OCI-LY1 (cell line): ENCODE measurements at regions not wholly inside any gene's neighbourhood (a gene's known extent, or its start where the extent isn't known, plus 50 kb on each side); places are given as distances from the start of the nearest gene placed in this dataset.

Experiments used
- EZH2 ChIP-seq: fragments of 200-600 bp; sonication (generic), shearing (Covaris generic); IDR thresholded peaks from 2 replicates; pipeline ENCODE4 v1.8.0; 2017; ENCODE audit warnings: borderline replicate concordance, mixed run types, mild to moderate bottlenecking, antibody characterized with exemption, low read length, moderate library complexity, mixed read lengths
- TF ChIP-seq, protein P1 (sequence below): fragments of 200-600 bp; sonication (generic), shearing (Covaris generic); IDR thresholded peaks from 2 replicates; pipeline ENCODE4 v1.5.1; 2017; ENCODE audit warnings: mild to moderate bottlenecking, antibody characterized with exemption, low read length, moderate library complexity, mixed read lengths

DNA sequence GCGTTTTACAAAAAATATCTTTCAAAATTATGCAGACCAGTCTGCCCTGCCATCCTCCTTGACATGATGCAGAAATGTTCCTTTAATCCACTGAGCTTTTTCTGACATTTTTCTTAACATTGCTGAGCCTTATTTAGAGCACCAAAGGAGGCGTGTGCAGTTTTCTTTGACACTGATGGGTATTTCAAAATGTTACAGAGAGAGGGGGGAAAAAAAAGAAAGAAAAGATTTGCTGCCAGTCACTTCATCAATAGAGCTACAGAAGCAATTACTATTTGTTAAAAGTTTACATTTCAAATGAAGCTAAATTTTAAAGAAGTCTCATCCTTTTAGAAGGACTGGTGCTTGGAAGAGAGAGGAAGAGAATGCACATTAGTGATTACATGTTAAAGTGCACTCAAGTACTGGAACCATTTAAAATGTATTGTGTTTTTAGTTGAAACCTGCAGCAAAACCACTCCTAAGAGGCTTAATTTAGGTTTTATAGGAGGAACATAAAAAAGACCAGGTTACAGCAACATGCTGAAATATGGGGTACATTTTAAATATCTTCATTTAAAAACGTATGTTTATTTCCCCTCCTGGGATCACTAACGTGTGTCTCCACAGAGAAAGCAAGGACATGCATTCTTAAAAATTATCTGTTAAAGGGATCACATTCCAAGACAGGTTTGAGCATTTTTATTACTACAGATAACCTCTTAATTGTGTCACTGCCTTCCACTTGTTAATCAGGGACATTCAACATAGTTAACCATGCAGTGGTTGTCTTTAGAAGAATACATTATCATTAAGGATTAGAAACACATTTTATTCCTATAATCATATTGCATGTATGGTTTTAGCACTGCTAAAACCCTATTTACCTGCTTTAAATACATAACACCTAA is 258.4 kb downstream of the MEIS1 start:
- TF ChIP-seq, protein P1, sequence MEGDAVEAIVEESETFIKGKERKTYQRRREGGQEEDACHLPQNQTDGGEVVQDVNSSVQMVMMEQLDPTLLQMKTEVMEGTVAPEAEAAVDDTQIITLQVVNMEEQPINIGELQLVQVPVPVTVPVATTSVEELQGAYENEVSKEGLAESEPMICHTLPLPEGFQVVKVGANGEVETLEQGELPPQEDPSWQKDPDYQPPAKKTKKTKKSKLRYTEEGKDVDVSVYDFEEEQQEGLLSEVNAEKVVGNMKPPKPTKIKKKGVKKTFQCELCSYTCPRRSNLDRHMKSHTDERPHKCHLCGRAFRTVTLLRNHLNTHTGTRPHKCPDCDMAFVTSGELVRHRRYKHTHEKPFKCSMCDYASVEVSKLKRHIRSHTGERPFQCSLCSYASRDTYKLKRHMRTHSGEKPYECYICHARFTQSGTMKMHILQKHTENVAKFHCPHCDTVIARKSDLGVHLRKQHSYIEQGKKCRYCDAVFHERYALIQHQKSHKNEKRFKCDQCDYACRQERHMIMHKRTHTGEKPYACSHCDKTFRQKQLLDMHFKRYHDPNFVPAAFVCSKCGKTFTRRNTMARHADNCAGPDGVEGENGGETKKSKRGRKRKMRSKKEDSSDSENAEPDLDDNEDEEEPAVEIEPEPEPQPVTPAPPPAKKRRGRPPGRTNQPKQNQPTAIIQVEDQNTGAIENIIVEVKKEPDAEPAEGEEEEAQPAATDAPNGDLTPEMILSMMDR, result no peak
- no peak for TF ChIP-seq EZH2
